ENCODE measurements at regions not wholly inside any gene's neighbourhood (a gene's known extent, or its start where the extent isn't known, plus 50 kb on each side); places are given as distances from the start of the nearest gene placed in this dataset.

DNA sequence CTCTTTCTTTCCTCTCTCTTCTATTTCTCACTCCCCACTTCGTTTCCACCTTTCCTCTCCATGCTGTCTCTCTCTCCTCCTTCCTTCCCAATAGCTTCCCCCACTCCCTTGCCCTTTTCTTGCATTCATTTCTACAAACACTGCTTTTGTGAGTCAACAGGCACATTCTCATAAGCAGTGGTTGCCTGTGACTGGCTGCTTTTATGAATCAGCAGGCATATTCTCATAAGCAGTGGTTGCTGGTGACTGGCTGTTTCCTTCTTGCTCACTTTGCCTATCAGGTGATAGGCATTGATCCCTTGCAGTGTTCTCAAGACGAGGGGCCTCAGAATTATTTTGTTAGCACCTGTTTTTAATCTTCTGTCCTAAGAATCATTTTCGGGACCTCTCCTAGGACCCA is 116.1 kb upstream of the ACTBL2 start:
- TF ChIP-seq ZNF274 (IDR thresholded peaks at IDR 0.05; ENCODE audit: low read depth, low read length) (no peak), SUZ12 (IDR thresholded peaks at IDR 0.05; ENCODE audit: extremely low read depth, insufficient read depth, insufficient read length) (no peak), YY1 (IDR thresholded peaks at IDR 0.05; ENCODE audit: insufficient read depth, insufficient read length) (no peak)
